ENCODE measurements at regions not wholly inside any gene's neighbourhood (a gene's known extent, or its start where the extent isn't known, plus 50 kb on each side); places are given as distances from the start of the nearest gene placed in this dataset.

DNA sequence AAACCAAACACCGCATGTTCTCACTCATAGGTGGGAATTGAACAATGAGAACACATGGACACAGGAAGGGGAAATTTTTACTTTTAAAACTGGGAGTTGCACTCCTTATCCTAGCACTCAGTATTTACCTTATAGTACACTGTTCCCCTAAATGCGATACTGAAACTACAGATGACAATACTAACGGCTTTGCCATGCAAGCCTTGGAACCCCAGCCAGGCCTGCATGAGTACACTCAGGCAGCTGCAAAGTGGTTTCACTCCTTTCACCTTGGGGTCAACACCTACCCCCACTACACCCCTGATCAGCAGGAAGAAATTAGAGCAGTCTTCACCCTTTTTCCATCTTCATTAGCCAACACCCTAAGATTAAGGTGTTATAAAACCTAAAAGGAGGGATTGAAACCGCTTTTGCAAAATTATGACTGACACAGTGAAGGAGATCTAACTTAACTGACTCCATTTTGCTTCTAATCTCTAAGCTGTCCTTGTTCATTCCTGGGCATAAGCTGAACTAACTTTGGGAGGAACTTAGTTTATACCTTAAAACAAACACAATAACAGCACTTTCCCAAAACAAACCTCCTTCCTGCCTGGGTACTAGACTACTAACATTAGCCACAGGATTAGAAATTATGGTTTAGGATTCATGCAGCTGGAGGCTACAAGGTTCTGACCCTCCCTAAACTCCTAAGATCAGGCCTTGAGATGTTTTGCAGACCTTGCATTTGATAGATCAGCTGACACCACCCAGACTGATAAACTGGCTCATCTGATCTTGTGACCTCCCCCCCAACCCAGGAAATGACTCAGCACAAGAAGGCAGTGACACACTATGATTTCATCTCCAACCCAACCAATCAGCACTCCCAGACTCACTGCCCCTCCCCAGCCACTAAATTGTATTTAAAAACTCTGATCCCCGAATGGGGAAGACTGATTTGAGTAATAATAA, 452.1 kb upstream of the PPP2R3A start (continued):
- TF ChIP-seq ZNF316 (IDR thresholded peaks at IDR 0.05) (peak; percentile 97), TGIF2 (CRISPR knock-in tag; IDR thresholded peaks at IDR 0.05) (no peak), XRCC3 (IDR thresholded peaks at IDR 0.05) (no peak), HNRNPUL1 (IDR thresholded peaks at IDR 0.05; ENCODE audit: low read length) (no peak), RCOR1 (IDR thresholded peaks at IDR 0.05; ENCODE audit: borderline replicate concordance in 1 of 2, low read depth in 2 of 2, low read length in 2 of 2) (peak in 1 of 2 experiments; percentile 40; a peak in 2 of 4 replicates), ETV5 (CRISPR knock-in tag; IDR thresholded peaks at IDR 0.05; ENCODE audit: low read depth) (no peak), CEBPG (CRISPR knock-in tag; IDR thresholded peaks at IDR 0.05) (no peak), CEBPG (tag; conservative IDR thresholded peaks at IDR 0.05 in 1 of 2, IDR thresholded peaks at IDR 0.05 in 1 of 2) (no peak), POLR2AphosphoS2 (IDR thresholded peaks at IDR 0.05; ENCODE audit: low read length) (no peak)
- TF ChIP-seq, protein P1, sequence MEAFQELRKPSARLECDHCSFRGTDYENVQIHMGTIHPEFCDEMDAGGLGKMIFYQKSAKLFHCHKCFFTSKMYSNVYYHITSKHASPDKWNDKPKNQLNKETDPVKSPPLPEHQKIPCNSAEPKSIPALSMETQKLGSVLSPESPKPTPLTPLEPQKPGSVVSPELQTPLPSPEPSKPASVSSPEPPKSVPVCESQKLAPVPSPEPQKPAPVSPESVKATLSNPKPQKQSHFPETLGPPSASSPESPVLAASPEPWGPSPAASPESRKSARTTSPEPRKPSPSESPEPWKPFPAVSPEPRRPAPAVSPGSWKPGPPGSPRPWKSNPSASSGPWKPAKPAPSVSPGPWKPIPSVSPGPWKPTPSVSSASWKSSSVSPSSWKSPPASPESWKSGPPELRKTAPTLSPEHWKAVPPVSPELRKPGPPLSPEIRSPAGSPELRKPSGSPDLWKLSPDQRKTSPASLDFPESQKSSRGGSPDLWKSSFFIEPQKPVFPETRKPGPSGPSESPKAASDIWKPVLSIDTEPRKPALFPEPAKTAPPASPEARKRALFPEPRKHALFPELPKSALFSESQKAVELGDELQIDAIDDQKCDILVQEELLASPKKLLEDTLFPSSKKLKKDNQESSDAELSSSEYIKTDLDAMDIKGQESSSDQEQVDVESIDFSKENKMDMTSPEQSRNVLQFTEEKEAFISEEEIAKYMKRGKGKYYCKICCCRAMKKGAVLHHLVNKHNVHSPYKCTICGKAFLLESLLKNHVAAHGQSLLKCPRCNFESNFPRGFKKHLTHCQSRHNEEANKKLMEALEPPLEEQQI (IDR thresholded peaks at IDR 0.05) = peak; percentile 71; the same call in 1 of the 2 replicates
- TF ChIP-seq, protein P2, sequence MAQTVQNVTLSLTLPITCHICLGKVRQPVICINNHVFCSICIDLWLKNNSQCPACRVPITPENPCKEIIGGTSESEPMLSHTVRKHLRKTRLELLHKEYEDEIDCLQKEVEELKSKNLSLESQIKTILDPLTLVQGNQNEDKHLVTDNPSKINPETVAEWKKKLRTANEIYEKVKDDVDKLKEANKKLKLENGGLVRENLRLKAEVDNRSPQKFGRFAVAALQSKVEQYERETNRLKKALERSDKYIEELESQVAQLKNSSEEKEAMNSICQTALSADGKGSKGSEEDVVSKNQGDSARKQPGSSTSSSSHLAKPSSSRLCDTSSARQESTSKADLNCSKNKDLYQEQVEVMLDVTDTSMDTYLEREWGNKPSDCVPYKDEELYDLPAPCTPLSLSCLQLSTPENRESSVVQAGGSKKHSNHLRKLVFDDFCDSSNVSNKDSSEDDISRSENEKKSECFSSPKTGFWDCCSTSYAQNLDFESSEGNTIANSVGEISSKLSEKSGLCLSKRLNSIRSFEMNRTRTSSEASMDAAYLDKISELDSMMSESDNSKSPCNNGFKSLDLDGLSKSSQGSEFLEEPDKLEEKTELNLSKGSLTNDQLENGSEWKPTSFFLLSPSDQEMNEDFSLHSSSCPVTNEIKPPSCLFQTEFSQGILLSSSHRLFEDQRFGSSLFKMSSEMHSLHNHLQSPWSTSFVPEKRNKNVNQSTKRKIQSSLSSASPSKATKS (CRISPR knock-in tag; IDR thresholded peaks at IDR 0.05) = peak; percentile 89
- TF ChIP-seq, protein P3, sequence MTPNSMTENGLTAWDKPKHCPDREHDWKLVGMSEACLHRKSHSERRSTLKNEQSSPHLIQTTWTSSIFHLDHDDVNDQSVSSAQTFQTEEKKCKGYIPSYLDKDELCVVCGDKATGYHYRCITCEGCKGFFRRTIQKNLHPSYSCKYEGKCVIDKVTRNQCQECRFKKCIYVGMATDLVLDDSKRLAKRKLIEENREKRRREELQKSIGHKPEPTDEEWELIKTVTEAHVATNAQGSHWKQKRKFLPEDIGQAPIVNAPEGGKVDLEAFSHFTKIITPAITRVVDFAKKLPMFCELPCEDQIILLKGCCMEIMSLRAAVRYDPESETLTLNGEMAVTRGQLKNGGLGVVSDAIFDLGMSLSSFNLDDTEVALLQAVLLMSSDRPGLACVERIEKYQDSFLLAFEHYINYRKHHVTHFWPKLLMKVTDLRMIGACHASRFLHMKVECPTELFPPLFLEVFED (CRISPR knock-in tag; conservative IDR thresholded peaks at IDR 0.05) = peak; percentile 93
- TF ChIP-seq, protein P4, sequence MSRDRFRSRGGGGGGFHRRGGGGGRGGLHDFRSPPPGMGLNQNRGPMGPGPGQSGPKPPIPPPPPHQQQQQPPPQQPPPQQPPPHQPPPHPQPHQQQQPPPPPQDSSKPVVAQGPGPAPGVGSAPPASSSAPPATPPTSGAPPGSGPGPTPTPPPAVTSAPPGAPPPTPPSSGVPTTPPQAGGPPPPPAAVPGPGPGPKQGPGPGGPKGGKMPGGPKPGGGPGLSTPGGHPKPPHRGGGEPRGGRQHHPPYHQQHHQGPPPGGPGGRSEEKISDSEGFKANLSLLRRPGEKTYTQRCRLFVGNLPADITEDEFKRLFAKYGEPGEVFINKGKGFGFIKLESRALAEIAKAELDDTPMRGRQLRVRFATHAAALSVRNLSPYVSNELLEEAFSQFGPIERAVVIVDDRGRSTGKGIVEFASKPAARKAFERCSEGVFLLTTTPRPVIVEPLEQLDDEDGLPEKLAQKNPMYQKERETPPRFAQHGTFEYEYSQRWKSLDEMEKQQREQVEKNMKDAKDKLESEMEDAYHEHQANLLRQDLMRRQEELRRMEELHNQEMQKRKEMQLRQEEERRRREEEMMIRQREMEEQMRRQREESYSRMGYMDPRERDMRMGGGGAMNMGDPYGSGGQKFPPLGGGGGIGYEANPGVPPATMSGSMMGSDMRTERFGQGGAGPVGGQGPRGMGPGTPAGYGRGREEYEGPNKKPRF (IDR thresholded peaks at IDR 0.05; ENCODE audit: low read depth, low read length) = no peak
- TF ChIP-seq, protein P5, sequence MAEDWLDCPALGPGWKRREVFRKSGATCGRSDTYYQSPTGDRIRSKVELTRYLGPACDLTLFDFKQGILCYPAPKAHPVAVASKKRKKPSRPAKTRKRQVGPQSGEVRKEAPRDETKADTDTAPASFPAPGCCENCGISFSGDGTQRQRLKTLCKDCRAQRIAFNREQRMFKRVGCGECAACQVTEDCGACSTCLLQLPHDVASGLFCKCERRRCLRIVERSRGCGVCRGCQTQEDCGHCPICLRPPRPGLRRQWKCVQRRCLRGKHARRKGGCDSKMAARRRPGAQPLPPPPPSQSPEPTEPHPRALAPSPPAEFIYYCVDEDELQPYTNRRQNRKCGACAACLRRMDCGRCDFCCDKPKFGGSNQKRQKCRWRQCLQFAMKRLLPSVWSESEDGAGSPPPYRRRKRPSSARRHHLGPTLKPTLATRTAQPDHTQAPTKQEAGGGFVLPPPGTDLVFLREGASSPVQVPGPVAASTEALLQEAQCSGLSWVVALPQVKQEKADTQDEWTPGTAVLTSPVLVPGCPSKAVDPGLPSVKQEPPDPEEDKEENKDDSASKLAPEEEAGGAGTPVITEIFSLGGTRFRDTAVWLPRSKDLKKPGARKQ (CRISPR knock-in tag; IDR thresholded peaks at IDR 0.05) = no peak
- TF ChIP-seq, protein P6, sequence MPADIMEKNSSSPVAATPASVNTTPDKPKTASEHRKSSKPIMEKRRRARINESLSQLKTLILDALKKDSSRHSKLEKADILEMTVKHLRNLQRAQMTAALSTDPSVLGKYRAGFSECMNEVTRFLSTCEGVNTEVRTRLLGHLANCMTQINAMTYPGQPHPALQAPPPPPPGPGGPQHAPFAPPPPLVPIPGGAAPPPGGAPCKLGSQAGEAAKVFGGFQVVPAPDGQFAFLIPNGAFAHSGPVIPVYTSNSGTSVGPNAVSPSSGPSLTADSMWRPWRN (IDR thresholded peaks at IDR 0.05; ENCODE audit: low read depth) = no peak

All from K562 (cell line).